Neural progenitor cell (in vitro differentiated cells): ENCODE measurements at regions not wholly inside any gene's neighbourhood (a gene's known extent, or its start where the extent isn't known, plus 50 kb on each side); places are given as distances from the start of the nearest gene placed in this dataset.

Experiments
- DNase-seq: peaks from one replicate; pipeline ENCODE4 v3.0.0-alpha.2; 2016; ENCODE audit warnings: low spot score
- H2AFZ ChIP-seq: fragments of 200-600 bp; sonication (generic); replicated peaks from 2 replicates; pipeline ENCODE4 v1.6.1; 2016; ENCODE audit warnings: antibody characterized with exemption
- H3F3A ChIP-seq: fragments of 200-600 bp; sonication (generic); 2 replicates; pipeline ENCODE4 v1.6.1; 2016; ENCODE audit warnings: antibody characterized with exemption, low read depth
- H3K27ac ChIP-seq: fragments of 200-600 bp; sonication (generic); 2 replicates; pipeline ENCODE4 v1.5.1; 2016; ENCODE audit warnings: mild to moderate bottlenecking
- H3K27me3 ChIP-seq: fragments of 200-600 bp; sonication (generic); 2 replicates; pipeline ENCODE4 v1.6.1; 2016; ENCODE audit warnings: mild to moderate bottlenecking, moderate library complexity
- H3K36me3 ChIP-seq: fragments of 200-600 bp; sonication (generic); 2 replicates; pipeline ENCODE4 v1.5.1; 2016
- H3K4me1 ChIP-seq: fragments of 200-600 bp; sonication (generic); 2 replicates; pipeline ENCODE4 v1.6.1; 2016; ENCODE audit warnings: mixed run types
- H3K4me2 ChIP-seq: fragments of 200-600 bp; sonication (generic); 2 replicates; pipeline ENCODE4 v1.6.1; 2016
- H3K4me3 ChIP-seq: fragments of 200-600 bp; sonication (generic); 2 replicates; pipeline ENCODE4 v1.5.1; 2016
- H3K79me2 ChIP-seq: fragments of 200-600 bp; sonication (generic); 2 replicates; pipeline ENCODE4 v1.6.1; 2016; ENCODE audit warnings: low read depth
- H3K9ac ChIP-seq: fragments of 200-600 bp; sonication (generic); 2 replicates; pipeline ENCODE4 v1.6.1; 2016
- H3K9me3 ChIP-seq: fragments of 200-600 bp; sonication (generic); 2 replicates; pipeline ENCODE4 v1.5.1; 2016; ENCODE audit warnings: low read depth
- H4K20me1 ChIP-seq: fragments of 200-600 bp; sonication (generic); 2 replicates; pipeline ENCODE4 v1.6.1; 2016; ENCODE audit warnings: low read depth
- H3K27ac Mint-ChIP-seq: 3 replicates; pipeline ENCODE4 v1.8.0; 2021; ENCODE audit warnings: mixed read lengths
- H3K27me3 Mint-ChIP-seq: 2 replicates; pipeline ENCODE4 v1.8.0; 2022; ENCODE audit warnings: low read depth, mild to moderate bottlenecking, inconsistent platforms, moderate library complexity, mixed read lengths; ENCODE audit not compliant: insufficient read depth
- H3K36me3 Mint-ChIP-seq: 3 replicates; pipeline ENCODE4 v1.8.0; 2021; ENCODE audit warnings: mixed read lengths
- H3K4me1 Mint-ChIP-seq: 3 replicates; pipeline ENCODE4 v1.8.0; 2021; ENCODE audit warnings: mixed read lengths
- H3K4me3 Mint-ChIP-seq: 3 replicates; pipeline ENCODE4 v1.8.0; 2021; ENCODE audit warnings: mild to moderate bottlenecking, moderate library complexity, mixed read lengths
- H3K9me3 Mint-ChIP-seq: 3 replicates; pipeline ENCODE4 v1.8.0; 2020; ENCODE audit warnings: mixed read lengths
- EZH2 ChIP-seq: fragments of 200-600 bp; sonication (generic); IDR thresholded peaks from 2 replicates; pipeline ENCODE4 v1.6.1; 2017; ENCODE audit warnings: antibody characterized with exemption, mild to moderate bottlenecking, moderate library complexity
- EZH2phosphoT487 ChIP-seq: fragments of 200-600 bp; sonication (generic); IDR thresholded peaks from 2 replicates; pipeline ENCODE4 v1.6.1; 2017; ENCODE audit warnings: antibody characterized with exemption
- TF ChIP-seq, protein P1 (sequence below): fragments of 200-600 bp; sonication (generic); IDR thresholded peaks from 2 replicates; pipeline ENCODE4 v1.5.1; 2017; ENCODE audit warnings: antibody characterized with exemption, mild to moderate bottlenecking

GRCh38 chr5:162502780-162503179, 435.2 kb downstream of the GABRG2 start:
- no peak overlapping the region for H3K4me2 ChIP-seq
- no peaks in the 10 kb centered on the region for H3K79me2 ChIP-seq
- no peak overlapping the region for H3K4me3 Mint-ChIP-seq
- H3K36me3 Mint-ChIP-seq, result no peaks in the 10 kb centered on the region
- H3K9me3 ChIP-seq, result no peaks in the 10 kb centered on the region
- peaks cover 2% of the 10 kb centered on the region for H3K27me3 Mint-ChIP-seq
- no peaks in the 10 kb centered on the region for H3K27me3 ChIP-seq
- H3F3A ChIP-seq, result no peaks in the 10 kb centered on the region
- TF ChIP-seq EZH2phosphoT487 (no peak), EZH2 (no peak)
- TF ChIP-seq, protein P1, sequence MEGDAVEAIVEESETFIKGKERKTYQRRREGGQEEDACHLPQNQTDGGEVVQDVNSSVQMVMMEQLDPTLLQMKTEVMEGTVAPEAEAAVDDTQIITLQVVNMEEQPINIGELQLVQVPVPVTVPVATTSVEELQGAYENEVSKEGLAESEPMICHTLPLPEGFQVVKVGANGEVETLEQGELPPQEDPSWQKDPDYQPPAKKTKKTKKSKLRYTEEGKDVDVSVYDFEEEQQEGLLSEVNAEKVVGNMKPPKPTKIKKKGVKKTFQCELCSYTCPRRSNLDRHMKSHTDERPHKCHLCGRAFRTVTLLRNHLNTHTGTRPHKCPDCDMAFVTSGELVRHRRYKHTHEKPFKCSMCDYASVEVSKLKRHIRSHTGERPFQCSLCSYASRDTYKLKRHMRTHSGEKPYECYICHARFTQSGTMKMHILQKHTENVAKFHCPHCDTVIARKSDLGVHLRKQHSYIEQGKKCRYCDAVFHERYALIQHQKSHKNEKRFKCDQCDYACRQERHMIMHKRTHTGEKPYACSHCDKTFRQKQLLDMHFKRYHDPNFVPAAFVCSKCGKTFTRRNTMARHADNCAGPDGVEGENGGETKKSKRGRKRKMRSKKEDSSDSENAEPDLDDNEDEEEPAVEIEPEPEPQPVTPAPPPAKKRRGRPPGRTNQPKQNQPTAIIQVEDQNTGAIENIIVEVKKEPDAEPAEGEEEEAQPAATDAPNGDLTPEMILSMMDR, result no peak
- H3K4me1 Mint-ChIP-seq, result no peaks in the 10 kb centered on the region
- no peak overlapping the region for H3K27ac Mint-ChIP-seq
- no peaks in the 10 kb centered on the region for H3K4me1 ChIP-seq
- H3K36me3 ChIP-seq, result no peaks in the 10 kb centered on the region
- no peak overlapping the region for H3K9ac ChIP-seq
- H4K20me1 ChIP-seq, result no peaks in the 10 kb centered on the region
- no peak overlapping the region for H2AFZ ChIP-seq
- DNase-seq, result no peak
- no peaks in the 10 kb centered on the region for H3K9me3 Mint-ChIP-seq
- no peak overlapping the region for H3K4me3 ChIP-seq
- H3K27ac ChIP-seq, result no peak overlapping the region

- H3K4me1 Mint-ChIP-seq, result no peaks in the 10 kb centered on the region
- Histone ChIP-seq H3K79me2 (no peaks in the 10 kb centered on the region), H3K27ac (no peak overlapping the region), H3F3A (no peaks in the 10 kb centered on the region), H3K9ac (no peak overlapping the region), H3K36me3 (no peaks in the 10 kb centered on the region), H3K27me3 (no peaks in the 10 kb centered on the region), H3K9me3 (no peaks in the 10 kb centered on the region), H3K4me1 (no peaks in the 10 kb centered on the region), H2AFZ (no peak overlapping the region), H3K4me2 (no peak overlapping the region), H4K20me1 (no peaks in the 10 kb centered on the region), H3K4me3 (no peak overlapping the region)
- no peak overlapping the region for H3K27ac Mint-ChIP-seq
- H3K4me3 Mint-ChIP-seq, result no peak overlapping the region
- TF ChIP-seq EZH2 (no peak), EZH2phosphoT487 (no peak)
- TF ChIP-seq, protein P1, result no peak
- DNase-seq, result no peak
- no peaks in the 10 kb centered on the region for H3K36me3 Mint-ChIP-seq
- H3K9me3 Mint-ChIP-seq, result no peaks in the 10 kb centered on the region
- H3K27me3 Mint-ChIP-seq, result peaks cover 2% of the 10 kb centered on the region
Measured at GRCh38 chr5:162503796-162504195, 436.2 kb downstream of the GABRG2 start.

GRCh38 chr5:162512935-162513565, 445.5 kb downstream of the GABRG2 start:
- TF ChIP-seq, protein P1, result no peak
- TF ChIP-seq EZH2phosphoT487, result no peak
- TF ChIP-seq EZH2, result no peak
- H3K36me3 Mint-ChIP-seq, result no peaks in the 10 kb centered on the region
- H3K9me3 ChIP-seq, result no peaks in the 10 kb centered on the region
- no peaks in the 10 kb centered on the region for H3K27me3 ChIP-seq
- H3K27ac ChIP-seq, result no peak overlapping the region
- DNase-seq, result no peak
- no peak overlapping the region for H2AFZ ChIP-seq
- no peak overlapping the region for H3K4me2 ChIP-seq
- H3F3A ChIP-seq, result no peaks in the 10 kb centered on the region
- no peaks in the 10 kb centered on the region for H3K9me3 Mint-ChIP-seq
- H3K4me3 Mint-ChIP-seq, result no peak overlapping the region
- no peak overlapping the region for H3K27ac Mint-ChIP-seq
- no peak overlapping the region for H3K4me3 ChIP-seq
- H3K4me1 Mint-ChIP-seq, result no peaks in the 10 kb centered on the region
- H4K20me1 ChIP-seq, result no peaks in the 10 kb centered on the region
- H3K9ac ChIP-seq, result no peak overlapping the region
- no peaks in the 10 kb centered on the region for H3K36me3 ChIP-seq
- H3K79me2 ChIP-seq, result no peaks in the 10 kb centered on the region
- H3K4me1 ChIP-seq, result no peaks in the 10 kb centered on the region
- H3K27me3 Mint-ChIP-seq, result no peaks in the 10 kb centered on the region
